SU-DHL-6 (cell line): ENCODE measurements at regions not wholly inside any gene's neighbourhood (a gene's known extent, or its start where the extent isn't known, plus 50 kb on each side); places are given as distances from the start of the nearest gene placed in this dataset.
"Not testable (repeated sequence)": the region's sequence is repeated elsewhere in the genome, so short reads cannot be mapped to it uniquely, and the experiment has no call there.

ENCODE experiments used
- EZH2phosphoT487 ChIP-seq: fragments of 200-600 bp; sonication (generic), shearing (Covaris generic); conservative IDR thresholded peaks from 2 replicates; pipeline ENCODE4 v1.6.1; 2018; ENCODE audit warnings: mild to moderate bottlenecking, antibody characterized with exemption, low read length, moderate library complexity, mixed read lengths
- TF ChIP-seq, protein P1 (sequence below): fragments of 200-600 bp; sonication (generic); IDR thresholded peaks from one replicate; pipeline ENCODE4 v1.5.1; 2017; ENCODE audit warnings: antibody characterized with exemption, mild to moderate bottlenecking, low read length, moderate library complexity; ENCODE audit not compliant: insufficient read depth, poor library complexity, severe bottlenecking

DNA sequence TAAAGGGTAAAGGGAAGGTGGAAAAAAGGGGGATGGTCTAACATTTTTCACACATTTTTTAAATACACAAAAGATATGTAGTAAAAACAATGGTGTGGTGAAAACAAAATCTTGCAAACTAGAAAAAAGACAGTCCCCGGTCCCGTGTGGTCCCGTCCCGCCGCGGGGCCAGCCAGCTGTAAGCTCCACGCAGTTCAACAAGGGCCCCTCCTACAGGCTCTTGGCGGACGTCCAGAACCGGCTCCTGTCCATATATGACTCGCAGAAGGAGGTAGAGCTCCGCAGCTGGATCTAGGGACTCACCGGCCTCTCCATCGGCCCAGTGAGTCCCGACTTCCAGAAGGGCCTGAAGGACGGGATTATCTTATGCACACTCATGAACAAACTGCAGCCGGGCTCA, 455.1 kb downstream of the TUBA3C start:
- TF ChIP-seq, protein P1, sequence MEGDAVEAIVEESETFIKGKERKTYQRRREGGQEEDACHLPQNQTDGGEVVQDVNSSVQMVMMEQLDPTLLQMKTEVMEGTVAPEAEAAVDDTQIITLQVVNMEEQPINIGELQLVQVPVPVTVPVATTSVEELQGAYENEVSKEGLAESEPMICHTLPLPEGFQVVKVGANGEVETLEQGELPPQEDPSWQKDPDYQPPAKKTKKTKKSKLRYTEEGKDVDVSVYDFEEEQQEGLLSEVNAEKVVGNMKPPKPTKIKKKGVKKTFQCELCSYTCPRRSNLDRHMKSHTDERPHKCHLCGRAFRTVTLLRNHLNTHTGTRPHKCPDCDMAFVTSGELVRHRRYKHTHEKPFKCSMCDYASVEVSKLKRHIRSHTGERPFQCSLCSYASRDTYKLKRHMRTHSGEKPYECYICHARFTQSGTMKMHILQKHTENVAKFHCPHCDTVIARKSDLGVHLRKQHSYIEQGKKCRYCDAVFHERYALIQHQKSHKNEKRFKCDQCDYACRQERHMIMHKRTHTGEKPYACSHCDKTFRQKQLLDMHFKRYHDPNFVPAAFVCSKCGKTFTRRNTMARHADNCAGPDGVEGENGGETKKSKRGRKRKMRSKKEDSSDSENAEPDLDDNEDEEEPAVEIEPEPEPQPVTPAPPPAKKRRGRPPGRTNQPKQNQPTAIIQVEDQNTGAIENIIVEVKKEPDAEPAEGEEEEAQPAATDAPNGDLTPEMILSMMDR, result not testable (repeated sequence)
- not testable (repeated sequence) for TF ChIP-seq EZH2phosphoT487
